ENCODE measurements at regions not wholly inside any gene's neighbourhood (a gene's known extent, or its start where the extent isn't known, plus 50 kb on each side); places are given as distances from the start of the nearest gene placed in this dataset.

DNA sequence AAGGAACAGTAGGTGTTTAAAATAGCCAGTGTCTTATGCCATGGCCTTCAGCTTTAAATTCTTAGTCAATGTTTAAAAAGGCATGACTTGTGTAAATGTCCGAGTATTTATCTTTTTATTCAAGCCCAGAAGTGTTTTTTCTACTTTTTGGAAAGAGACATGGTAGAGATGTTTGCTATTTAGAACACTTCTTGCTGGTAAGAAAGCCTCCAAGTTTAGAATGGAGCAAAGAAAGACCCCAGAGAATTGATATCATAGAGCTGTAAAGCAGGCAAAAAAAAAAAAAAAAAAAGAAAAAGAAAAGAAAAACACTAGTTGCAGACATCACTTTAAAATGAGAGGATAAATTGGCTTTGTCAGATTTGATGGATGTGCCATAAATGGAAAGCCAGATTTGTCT lies 375.1 kb downstream of the TMEM167A start:
- DNase-seq (ENCODE audit: low spot score), result no peak

GRCh38 chr5:82699737-82700136 lies 377.5 kb downstream of the TMEM167A start:
- DNase-seq (ENCODE audit: low spot score), result no peak

GRCh38 chr5:82698026-82698425 lies 379.2 kb downstream of the TMEM167A start:
- no peak for DNase-seq (ENCODE audit: low spot score)

GRCh38 chr5:82694711-82695285 lies 382.4 kb downstream of the TMEM167A start:
- DNase-seq (ENCODE audit: low spot score), result no peak

DNA sequence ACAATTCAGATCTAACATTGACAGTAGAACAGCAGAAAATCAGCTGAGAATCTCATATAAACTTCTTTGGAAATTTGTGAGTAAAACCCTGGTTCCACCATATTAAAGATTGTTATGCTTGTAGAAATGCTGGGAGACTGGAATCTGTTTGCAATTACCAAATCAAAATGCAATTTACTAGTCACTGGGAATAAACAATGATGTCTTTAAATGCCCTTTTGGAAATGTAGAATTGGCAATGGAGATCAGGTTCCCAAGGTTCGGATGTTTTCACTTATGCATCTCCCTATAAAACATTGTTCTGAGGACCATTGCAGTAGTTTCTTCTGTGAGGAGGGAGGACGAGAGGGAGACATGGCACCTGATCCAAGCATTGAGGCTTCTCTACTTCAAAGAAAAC lies 384.4 kb downstream of the TMEM167A start:
- no peak for DNase-seq (ENCODE audit: low spot score)

GRCh38 chr5:82684659-82685058 lies 392.5 kb downstream of the TMEM167A start:
- no peak for DNase-seq (ENCODE audit: low spot score)

GRCh38 chr5:82684165-82684564 lies 393.0 kb downstream of the TMEM167A start:
- no peak for DNase-seq (ENCODE audit: low spot score)

GRCh38 chr5:82679660-82680059 lies 397.5 kb downstream of the TMEM167A start:
- no peak for DNase-seq (ENCODE audit: low spot score)

DNA sequence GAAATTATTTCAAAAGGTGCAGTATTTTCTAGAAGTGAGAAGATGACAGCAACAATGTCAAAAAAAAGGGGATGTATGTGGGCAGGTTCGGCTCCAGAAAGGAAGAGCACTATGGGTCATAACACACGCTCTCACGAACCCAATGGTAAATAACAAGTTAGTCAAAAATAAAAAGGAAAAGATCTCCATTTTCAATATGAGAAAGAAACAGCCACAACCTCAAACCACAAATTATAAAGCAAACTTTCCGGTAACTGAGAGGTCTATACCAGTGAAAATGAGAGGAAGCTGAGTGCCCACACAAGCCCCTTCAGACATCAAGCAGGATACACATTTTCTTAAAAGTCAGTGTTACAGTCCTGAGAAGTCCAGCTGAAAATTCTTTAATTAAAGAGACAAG lies 398.5 kb upstream of the RPS23 start:
- no peak for DNase-seq (ENCODE audit: low spot score)

DNA sequence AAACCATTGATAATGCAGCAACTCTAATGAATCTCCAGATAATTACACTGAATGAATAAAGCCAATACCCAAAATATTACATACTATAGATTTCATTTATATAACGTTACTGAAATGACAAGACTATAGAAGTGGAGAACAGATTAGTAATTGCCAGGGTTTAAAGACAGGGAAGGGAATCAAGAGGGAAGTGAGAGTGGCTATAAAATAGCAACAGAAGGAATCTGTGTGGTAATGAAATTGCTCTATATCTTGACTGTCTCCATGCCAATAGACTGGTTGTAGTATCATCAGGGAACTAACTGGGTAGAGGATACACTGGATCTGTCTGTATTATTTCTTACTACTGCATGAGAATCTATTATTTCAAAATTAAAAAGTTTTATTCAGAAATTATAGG lies 396.5 kb upstream of the RPS23 start:
- DNase-seq (ENCODE audit: low spot score), result no peak

DNA sequence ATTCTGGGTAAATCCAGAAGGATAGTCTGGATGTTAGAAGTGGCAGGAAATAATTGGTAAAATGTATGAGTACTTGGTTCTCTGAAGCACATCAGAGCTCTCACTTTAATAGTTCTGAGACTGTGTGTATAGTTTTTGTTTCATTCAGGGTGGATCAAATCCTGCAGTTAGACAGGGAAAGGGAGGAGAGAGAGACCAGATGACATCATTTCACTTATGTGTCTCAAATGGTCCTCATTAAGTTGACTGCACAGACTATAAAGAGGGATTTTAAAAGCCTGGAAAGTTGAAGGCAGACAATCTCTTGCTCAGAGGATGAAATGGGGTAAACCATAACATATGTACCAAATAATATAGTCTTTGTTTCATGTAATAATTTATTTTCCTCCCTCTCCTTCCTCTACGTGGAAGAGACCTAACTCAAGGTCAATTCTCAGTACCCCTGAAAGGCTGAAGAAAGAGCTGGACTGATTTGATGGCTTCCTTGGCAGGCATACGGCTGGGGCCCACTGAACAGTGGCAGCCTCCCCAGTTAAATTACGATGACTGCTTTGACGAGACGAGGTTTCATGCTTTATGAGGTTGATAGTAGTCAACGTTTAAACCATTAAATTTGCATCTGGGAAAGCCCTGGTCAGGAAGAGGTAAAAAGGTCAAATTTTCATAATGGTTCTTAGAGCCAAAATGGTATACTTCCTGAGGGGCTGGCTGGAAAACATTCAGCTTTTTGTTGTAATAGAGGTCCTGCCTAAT lies 395.1 kb upstream of the RPS23 start:
- no peak for DNase-seq (ENCODE audit: low spot score)

DNA sequence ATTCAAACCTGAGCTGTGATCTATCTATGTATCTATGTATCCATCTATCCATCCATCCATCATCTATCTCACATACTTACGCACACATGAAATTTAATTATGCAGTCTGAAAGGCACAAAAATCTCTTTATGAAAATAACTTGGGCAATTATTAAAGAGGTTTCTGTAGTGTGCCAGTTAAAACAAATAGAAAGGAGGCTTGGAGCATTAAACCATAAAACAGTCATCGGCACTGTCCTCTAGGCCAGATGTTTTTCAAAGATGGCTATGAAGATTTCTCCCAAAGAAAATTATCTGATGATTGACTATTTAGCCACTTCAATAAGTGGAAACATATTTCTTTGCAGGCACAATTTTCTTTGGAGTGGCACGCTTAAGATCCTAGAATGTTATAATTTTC lies 392.5 kb upstream of the RPS23 start:
- DNase-seq (ENCODE audit: low spot score), result no peak

DNA sequence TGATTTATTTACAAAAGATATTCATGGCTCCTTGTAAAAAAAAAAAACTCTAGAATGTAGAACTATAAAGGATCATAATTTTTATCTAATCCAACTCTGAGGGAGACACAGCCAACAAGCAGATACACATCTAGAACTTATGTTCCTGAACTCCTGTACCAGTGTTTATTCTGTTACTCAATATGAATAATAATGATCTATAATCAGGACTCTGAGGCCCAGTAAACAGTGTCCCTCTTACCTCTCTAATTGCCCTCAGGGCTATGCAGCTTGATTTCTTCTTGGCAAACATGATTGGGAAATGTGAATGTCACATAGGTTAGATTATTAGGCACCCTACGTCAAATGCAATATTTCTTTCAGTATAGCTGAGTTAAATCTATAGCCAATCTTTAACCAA lies 391.6 kb upstream of the RPS23 start:
- DNase-seq (ENCODE audit: low spot score), result no peak

- DNase-seq (ENCODE audit: low spot score), result no peak
These were observed 388.2 kb upstream of the RPS23 start for GRCh38 chr5:82666312-82666711.

DNA sequence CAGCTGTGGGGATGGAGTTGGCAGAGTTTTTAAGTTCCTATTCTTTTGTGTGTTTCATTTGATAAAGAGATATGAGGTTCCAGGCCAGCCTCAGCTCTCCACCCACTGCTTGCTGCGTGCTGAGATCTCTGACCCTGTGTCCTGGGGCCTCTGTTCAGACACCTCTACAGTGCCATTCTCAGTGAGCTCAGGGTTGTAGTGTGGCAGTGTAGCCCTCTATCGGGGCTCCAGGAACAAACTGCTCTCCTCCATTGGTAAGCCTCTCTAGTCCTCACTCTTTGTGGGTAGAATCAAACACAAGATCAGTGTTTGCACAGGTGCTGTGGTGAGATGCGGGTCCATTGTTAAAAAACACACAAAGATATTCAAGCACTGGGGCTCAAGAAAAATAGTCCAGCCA lies 386.6 kb upstream of the RPS23 start:
- DNase-seq (ENCODE audit: low spot score), result no peak

- DNase-seq (ENCODE audit: low spot score), result no peak
These were observed 385.1 kb upstream of the RPS23 start for GRCh38 chr5:82663225-82663624.

- no peak for DNase-seq (ENCODE audit: low spot score)
These were observed 384.2 kb upstream of the RPS23 start for GRCh38 chr5:82662340-82662739.

GRCh38 chr5:82661933-82662332 lies 383.8 kb upstream of the RPS23 start:
- DNase-seq (ENCODE audit: low spot score), result no peak

DNA sequence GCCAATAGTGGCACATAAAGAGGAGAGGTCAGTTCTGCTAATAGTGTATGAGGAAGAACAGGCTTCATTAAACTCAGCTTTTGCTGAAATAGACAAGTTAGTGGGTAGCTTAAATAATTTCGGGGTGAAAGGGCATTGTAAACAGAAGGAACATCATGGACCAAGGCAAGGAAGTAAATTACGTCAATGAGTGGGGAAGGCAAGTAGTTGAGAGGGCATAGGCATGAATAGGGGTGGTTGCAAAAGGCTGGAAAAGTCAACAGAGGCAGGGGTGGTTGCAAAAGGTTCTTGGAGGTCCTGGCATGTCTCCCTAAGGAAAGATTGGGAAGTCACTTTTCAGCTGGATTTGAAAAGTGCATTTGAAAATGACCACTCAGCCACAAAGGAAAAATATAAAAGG lies 383.3 kb upstream of the RPS23 start:
- DNase-seq (ENCODE audit: low spot score), result no peak

GRCh38 chr5:82659115-82659514 lies 381.0 kb upstream of the RPS23 start:
- no peak for DNase-seq (ENCODE audit: low spot score)

- no peak for DNase-seq (ENCODE audit: low spot score)
These were observed 379.0 kb upstream of the RPS23 start for GRCh38 chr5:82657033-82657699.

- no peak for DNase-seq (ENCODE audit: low spot score)
These were observed 378.2 kb upstream of the RPS23 start for GRCh38 chr5:82656341-82656761.

GRCh38 chr5:82655078-82655477 lies 376.9 kb upstream of the RPS23 start:
- no peak for DNase-seq (ENCODE audit: low spot score)
